Stimulated activated CD8-positive, alpha-beta memory T cell treated with anti-CD3 and anti-CD28 coated beads, Interleukin-15, amount 100 ng/mL, for 48 hours (primary cell): ENCODE measurements at regions not wholly inside any gene's neighbourhood (a gene's known extent, or its start where the extent isn't known, plus 50 kb on each side); places are given as distances from the start of the nearest gene placed in this dataset.

Experiments used
- DNase-seq, 2 donors: peaks; one replicate each; pipeline ENCODE4 v3.0.0-alpha.2; 2020; ENCODE audit warnings: low read depth in 2 of 2

GRCh38 chr13:27370305-27370872 lies 54.0 kb upstream of the GTF3A start:
- no peak for DNase-seq

- no peak for DNase-seq
These were observed 52.5 kb upstream of the GTF3A start for GRCh38 chr13:27371932-27372331.

DNA sequence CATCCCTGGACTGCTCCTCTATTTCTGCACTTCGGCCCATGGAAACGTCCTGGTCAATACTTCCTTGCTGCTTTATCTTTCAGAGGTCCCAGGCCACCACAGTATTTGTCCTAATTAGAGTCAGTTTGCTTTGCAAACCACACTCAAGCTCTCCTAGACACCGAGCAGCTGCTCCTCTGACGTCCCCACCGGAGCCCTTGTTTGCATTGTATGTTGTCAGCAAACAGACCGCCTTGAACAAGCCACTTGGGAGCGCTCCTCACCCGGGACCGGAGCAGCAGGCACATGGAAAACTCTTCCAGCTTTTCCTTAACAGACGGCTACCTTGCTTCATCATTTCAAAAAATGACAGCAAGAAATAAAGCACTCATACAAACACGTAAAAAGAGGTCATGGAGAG lies 51.5 kb upstream of the GTF3A start:
- no peak for DNase-seq

GRCh38 chr13:27374126-27374613 lies 50.2 kb upstream of the GTF3A start:
- no peak for DNase-seq
